H54 (cell line): ENCODE measurements at regions not wholly inside any gene's neighbourhood (a gene's known extent, or its start where the extent isn't known, plus 50 kb on each side); places are given as distances from the start of the nearest gene placed in this dataset.
"Not testable (repeated sequence)": the region's sequence is repeated elsewhere in the genome, so short reads cannot be mapped to it uniquely, and the experiment has no call there.

ENCODE experiments used
- DNase-seq: peaks from one replicate; pipeline ENCODE4 v3.0.0; 2011; ENCODE audit warnings: low spot score, mixed read lengths; ENCODE audit not compliant: insufficient read length
- FAIRE-seq: peaks from 3 replicates; lab custom pipeline; 2011; peaks lifted over from hg19 to GRCh38; lab: Jason Lieb, UNC

- FAIRE-seq, DNase-seq: not testable (repeated sequence)
These were observed 165.3 kb downstream of the ATP6V0E2 start for GRCh38 chr7:150039061-150039460.

GRCh38 chr7:150042281-150042680, 168.5 kb downstream of the ATP6V0E2 start:
- not testable (repeated sequence) for DNase-seq, FAIRE-seq

- not testable (repeated sequence) for FAIRE-seq, DNase-seq
These were observed 171.0 kb downstream of the ATP6V0E2 start for GRCh38 chr7:150044771-150045170.

GRCh38 chr7:150045596-150045995, 171.8 kb downstream of the ATP6V0E2 start:
- not testable (repeated sequence) for FAIRE-seq, DNase-seq

GRCh38 chr7:150046290-150047194, 172.8 kb downstream of the ATP6V0E2 start:
- not testable (repeated sequence) for FAIRE-seq, DNase-seq

GRCh38 chr7:150047329-150047728, 173.6 kb downstream of the ATP6V0E2 start:
- not testable (repeated sequence) for FAIRE-seq, DNase-seq

- not testable (repeated sequence) for FAIRE-seq, DNase-seq
These were observed 174.0 kb downstream of the ATP6V0E2 start for GRCh38 chr7:150047772-150048171.

- DNase-seq, FAIRE-seq: not testable (repeated sequence)
These were observed 174.7 kb downstream of the ATP6V0E2 start for GRCh38 chr7:150048244-150049011.

GRCh38 chr7:150049012-150049655, 175.4 kb downstream of the ATP6V0E2 start:
- not testable (repeated sequence) for DNase-seq, FAIRE-seq

GRCh38 chr7:150053396-150053795, 179.6 kb downstream of the ATP6V0E2 start:
- FAIRE-seq, DNase-seq: not testable (repeated sequence)

GRCh38 chr7:150054242-150054641, 180.5 kb downstream of the ATP6V0E2 start:
- not testable (repeated sequence) for FAIRE-seq, DNase-seq

- not testable (repeated sequence) for DNase-seq
- FAIRE-seq: peak; percentile 74
These were observed 186.8 kb downstream of the ATP6V0E2 start for GRCh38 chr7:150060259-150061221.

- FAIRE-seq, DNase-seq: not testable (repeated sequence)
These were observed 189.4 kb downstream of the ATP6V0E2 start for GRCh38 chr7:150063195-150063594.

GRCh38 chr7:150069555-150070313, 196.0 kb downstream of the ATP6V0E2 start:
- DNase-seq, FAIRE-seq: not testable (repeated sequence)

- FAIRE-seq, DNase-seq: not testable (repeated sequence)
These were observed 203.8 kb downstream of the ATP6V0E2 start for GRCh38 chr7:150077543-150077942.

- not testable (repeated sequence) for FAIRE-seq, DNase-seq
These were observed 208.1 kb downstream of the ATP6V0E2 start for GRCh38 chr7:150081865-150082264.

GRCh38 chr7:150084724-150085123, 211.0 kb downstream of the ATP6V0E2 start:
- FAIRE-seq, DNase-seq: not testable (repeated sequence)

- FAIRE-seq, DNase-seq: not testable (repeated sequence)
These were observed 213.7 kb downstream of the ATP6V0E2 start for GRCh38 chr7:150087478-150087877.
